Daoy (cell line): ENCODE measurements at regions not wholly inside any gene's neighbourhood (a gene's known extent, or its start where the extent isn't known, plus 50 kb on each side); places are given as distances from the start of the nearest gene placed in this dataset.
"Not testable (repeated sequence)": the region's sequence is repeated elsewhere in the genome, so short reads cannot be mapped to it uniquely, and the experiment has no call there.

Experiments
- DNase-seq: peaks from one replicate; pipeline ENCODE4 v3.0.0-alpha.2; 2015; ENCODE audit warnings: low read depth

DNA sequence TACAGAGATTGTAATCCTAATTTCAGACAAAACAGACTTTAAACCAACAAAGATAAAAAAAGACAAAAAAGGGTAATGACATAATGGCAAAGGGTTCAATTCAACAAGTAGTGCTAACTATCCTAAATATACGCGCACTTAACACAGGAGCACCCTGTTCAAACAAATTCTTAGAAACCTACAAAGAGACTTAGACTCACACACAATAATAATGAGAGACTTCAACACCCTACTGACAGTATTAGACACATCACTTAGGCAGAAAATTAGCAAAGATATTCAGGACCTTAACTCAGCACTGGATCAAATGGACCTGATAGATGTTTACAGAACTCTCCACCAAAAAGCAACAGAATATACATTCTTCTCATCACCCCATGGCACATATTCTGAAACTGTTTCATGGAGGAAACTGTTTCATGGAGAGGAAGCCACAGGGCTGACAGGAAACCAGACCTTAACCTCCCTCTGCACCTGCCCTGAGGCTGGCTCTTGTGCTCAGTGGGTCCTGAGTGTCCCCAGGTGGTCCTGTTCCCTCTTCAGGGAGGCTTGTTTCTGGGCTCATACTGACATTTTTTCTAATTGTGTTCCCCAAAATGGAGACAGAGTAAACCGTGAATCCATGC lies 54.7 kb downstream of the OR4M2 start:
- not testable (repeated sequence) for DNase-seq

DNA sequence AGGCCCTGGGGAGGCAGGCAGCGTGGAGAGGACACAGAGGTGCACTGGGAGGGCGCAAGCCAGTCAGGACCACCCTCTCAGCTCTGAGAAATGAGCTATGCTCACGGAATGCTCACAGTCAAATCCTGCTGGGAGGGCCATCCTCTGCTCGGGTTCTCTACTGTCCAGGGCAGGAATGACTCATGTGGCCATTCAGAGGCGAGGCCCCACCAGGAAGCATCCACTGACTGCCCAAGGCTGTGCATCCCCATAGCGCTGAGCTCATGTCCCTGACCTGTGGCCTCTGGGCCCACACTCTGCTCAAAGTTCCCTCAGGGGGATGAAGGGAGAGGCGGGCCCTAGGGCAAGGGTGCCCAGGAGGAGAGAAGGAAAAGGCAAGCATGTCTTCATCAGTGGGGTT lies 57.2 kb downstream of the OR4M2 start:
- DNase-seq, result not testable (repeated sequence)

DNA sequence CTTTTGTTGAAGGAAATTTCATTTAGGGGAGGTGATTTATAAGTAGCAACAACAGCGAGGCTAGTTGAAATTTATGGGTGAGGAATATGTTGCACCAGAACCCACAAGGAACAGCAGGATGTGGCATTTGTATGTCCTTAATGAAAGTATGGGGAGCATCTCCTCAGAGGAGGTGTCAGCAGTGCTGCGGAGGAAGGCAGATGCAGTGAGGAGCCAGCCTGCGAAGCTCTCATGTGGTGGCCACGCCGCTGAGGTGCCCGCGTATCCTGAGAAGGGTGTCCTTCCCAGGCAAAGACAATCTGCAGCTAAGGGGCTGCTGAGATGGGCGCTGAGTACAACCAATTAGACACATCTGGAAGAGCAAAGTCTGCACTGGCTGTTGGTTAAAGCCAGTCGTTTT lies 60.8 kb downstream of the OR4M2 start:
- not testable (repeated sequence) for DNase-seq

DNA sequence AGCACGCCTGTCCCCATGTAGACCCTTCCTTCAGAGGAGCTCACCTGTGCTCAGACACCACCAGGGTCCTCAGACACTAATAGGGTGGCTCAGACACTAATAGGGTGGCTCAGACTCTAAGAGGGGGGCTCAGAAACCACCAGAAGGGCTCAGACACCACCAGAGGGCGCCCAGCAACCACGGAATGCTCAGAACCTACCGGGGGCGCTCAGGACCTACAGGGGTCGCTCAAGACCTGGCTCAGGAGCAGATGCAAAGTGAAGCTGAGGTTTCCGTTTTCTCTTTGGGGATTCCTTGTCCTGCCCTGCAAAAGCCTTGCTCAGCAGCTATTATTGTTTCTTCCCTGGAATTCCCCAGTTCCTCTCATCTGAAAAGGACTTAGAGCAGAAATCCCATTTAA lies 67.8 kb downstream of the OR4M2 start:
- not testable (repeated sequence) for DNase-seq

DNA sequence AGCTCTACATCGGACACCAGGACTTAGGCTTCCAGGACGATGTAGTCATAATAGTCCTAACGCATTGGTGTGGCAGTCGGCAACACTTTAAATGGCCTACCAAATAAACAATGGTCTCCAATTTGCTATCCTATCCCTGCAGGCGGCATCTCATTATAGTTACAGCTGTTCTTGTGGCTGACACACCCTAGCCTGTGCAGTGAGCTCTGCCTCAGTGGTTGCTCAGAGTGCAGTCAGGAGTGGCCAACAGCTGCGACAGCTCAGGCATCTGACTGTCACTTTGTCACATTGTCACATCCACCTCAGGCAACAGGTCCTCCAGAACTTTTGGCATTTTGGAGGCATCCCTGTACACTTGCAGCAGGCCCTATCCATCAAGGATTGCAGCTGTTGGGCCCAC lies 77.9 kb downstream of the OR4M2 start:
- DNase-seq, result not testable (repeated sequence)

DNA sequence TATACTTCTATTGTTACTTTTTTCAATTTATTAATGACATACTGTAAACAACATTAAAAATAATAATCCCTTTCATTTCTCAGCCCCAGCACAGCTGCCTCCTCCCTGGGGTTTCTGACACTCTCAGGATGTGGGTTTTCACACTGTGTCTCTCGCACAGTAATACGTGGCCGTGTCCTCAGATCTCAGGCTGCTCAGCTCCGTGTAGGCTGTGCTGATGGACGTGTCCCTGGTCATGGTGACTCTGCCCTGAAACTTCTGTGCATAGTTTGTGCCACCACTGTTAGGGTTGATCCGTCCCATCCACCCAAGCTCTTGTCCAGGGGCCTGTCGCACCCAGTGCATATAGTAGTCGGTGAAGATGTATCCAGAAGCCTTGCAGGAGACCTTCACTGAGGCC lies 80.0 kb downstream of the OR4M2 start:
- DNase-seq, result not testable (repeated sequence)

DNA sequence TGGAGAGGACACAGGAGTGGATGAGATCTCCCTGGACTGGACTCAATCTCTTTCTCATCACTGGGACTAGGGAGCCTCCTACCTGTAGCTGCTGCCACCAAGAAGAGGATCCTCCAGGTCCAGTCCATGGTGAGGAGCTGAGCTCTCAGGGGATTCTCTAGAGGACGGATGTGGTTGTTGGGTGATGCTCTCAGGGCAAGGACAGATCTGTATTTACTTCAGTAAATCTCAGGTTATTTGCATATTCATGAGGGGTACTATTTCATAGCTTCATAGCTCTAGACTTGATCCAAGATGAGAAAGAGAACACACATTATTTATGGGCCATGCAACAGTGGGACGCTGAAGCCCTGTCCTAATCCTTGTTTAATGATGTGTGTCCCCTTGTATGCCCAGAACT lies 80.4 kb downstream of the OR4M2 start:
- DNase-seq, result not testable (repeated sequence)

DNA sequence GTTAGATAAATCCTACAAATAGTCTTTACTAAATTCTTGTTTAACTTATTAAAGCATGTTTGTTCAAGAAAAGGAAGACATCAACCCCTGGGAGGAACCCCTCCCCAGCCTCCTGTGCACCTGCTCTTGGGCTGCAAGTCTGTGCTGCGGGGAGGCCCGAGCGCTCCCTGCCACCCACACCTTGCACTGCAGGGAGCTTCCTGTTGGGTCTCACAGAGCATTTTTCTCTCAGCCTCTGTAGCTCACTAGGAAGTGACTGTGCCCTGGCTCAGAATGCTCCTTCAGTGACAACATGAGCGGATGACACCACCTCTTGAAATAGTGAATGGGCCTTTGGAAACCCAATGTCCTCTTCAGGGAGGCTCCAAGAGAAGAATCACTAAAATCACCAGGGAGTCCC lies 81.1 kb downstream of the OR4M2 start:
- not testable (repeated sequence) for DNase-seq

DNA sequence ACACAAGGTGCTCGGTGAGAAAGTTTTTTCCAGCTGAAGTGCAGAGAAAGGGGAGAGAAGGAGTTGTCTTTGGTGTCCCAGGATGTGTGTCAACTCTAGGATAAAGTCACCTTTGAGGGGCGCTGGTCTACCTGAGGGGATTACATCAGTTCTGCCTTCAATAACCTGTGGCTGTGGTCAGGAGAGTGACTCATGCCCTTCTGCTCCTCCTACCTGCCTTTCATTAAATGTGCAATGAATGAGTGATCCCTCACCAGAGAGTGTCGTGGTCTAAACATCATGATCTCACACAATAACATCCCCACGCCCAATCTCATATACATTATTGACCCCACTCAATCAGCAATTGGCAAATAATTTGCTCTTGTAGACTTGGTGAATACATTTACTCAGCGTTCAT lies 83.4 kb downstream of the OR4M2 start:
- DNase-seq, result not testable (repeated sequence)

DNA sequence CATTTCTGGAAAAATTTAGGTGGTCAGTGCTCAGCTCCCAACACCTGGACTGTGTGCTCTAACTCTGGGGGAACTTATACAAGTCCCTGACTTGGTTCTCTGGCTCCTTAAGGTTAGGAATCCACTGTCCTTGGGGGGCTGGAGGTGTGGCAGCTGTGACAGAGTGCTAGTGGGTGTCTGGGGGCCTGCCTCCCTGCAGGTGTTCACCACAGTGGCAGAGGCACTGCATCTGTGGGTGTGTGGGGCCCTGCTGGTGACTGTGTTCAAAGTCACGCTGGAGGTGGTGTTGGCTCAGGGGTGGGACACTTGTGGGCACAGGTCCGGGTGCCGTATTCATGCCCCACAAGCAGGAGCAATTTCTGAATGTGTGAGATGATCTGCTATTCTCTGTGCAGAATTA lies 87.2 kb downstream of the OR4M2 start:
- DNase-seq, result not testable (repeated sequence)

DNA sequence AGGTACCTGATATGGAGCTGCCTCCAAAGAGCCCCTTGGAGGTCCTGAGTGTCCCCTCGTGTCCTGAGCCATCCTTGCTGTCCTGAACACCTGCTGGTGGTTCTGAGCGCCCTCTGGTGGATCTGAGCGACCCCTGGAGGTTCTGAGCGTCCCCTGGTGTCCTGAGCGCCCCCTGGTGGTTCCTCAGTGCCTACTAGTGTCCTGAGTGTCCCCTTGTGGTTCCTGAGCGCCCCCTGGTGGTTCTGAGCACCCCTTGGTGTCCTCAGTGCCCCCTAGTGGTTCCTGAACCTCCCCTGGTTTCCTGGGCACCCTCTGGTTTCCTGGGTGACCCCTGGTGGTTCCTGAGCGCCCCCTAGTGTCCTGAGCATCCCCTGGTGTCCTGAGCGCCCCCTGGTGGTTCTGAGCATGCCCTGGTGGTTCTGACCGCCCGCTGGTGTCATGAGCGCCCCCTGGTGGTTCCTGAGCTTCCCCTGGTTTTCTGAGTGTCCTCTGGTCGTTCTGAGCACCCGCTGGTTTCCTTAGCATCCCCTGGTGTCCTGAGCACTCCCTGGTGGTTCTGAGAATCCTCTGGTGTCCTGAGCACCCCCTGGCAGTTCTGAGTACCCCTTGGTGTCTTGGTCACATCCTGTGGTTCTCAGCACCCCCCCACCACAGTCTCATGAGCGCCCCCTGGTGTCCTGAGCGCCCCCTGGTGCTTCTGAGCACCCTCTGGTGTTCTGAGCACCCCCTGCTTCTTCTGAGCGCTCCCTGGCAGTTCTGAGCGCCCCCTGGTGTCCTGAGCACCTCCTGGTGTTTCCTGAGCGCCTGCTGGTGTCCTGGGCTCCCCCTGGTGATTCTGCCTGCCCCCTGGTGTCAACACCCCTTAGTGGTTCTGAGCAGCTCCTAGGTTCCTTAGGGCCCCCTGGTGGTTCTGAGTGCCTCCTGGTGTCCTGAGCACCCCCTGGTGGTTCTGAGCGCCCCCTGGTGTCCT lies 93.0 kb downstream of the OR4M2 start:
- DNase-seq, result not testable (repeated sequence)

DNA sequence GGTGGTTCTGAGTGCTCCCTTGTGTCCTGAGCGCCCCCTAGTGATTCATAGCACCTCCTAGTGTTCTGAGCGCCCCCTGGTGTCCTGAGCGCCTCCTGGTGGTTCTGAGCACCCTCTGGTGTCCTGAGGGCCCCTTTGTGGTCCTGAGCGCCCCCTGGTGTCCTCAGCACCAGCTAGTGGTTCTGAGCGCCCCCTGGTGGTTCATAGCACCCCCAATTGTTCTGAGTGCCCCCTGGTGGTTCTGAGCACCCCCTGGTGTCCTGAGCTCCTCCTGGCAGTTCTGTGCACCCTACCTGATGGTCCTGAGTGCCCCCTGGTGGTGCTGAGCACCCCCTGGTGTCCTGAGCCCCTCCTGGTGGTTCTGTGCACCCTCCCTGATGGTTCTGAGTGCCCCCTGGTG lies 93.8 kb downstream of the OR4M2 start:
- DNase-seq, result not testable (repeated sequence)

DNA sequence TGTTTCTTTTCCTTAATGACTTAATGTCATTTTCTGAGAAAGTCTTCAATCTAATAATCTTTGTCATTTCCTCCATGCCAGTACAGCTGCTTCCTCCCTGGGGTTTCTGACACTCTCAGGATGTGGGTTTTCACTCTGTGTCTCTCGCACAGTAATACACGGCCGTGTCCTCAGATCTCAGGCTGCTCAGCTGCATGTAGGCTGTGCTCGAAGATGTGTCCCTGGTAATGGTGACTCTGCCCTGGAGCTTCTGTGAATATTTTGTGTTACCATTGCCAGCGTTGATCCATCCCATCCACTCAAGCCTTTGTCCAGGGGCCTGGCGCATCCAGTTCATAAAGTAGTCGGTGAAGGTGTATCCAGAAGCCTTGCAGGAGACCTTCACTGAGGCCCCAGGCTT lies 97.6 kb downstream of the OR4M2 start:
- DNase-seq, result not testable (repeated sequence)

DNA sequence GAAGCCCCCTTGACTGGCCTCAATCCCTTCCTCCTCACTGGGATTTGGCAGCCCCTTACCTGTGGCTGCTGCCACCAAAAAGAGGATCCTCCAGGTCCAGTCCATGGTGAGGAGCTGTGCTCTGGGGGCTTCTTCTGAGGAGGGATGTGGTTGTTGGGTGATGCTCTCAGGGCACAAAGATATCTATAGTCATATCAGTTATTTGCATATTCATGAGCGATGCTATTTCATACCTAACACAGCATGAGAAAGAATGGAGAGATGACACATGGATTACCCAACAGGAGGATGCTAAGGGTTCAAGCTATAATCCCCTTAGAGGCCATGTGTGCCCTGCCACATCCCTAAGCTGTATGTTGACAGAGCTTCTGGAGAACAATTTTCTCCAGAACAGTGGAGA lies 98.1 kb downstream of the OR4M2 start:
- not testable (repeated sequence) for DNase-seq

DNA sequence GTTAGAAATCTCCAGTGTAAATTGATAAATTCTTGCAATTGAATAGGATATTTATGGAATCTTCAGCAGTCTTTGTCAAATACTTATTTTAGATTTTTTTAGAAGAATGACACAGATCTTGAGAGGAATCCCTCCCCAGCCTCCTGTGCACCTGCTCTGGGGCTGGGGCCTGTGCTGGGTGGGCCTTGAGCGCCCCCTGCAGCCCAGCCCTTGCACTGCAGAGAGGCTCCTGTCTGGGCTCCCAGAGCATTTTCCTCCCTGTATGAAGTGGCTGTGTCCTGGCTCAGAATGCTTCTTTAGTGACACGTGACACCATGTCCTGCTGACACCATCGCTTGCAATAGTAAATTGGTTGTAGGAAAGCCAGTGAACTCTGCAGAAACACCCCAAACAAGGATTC lies 98.7 kb downstream of the OR4M2 start:
- not testable (repeated sequence) for DNase-seq

DNA sequence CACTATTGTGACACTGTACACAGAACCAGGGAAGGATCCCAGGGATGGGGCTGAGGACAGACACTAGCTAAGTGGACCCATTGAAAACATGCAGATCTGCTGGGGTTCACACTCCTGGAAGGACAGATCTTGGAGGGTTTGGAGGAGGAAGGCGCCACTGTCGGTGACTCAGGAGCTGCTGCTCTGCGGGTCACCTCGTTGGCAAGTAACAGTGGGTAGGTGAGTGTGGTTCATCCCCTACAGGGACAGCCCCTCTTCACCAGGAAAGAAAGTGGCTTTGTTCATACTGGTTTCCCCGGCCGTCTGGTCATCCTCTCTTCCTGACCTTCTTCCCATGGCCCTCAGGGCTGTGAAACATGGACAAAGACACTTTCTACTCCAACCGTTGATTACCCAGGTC lies 100.3 kb downstream of the OR4M2 start:
- not testable (repeated sequence) for DNase-seq

DNA sequence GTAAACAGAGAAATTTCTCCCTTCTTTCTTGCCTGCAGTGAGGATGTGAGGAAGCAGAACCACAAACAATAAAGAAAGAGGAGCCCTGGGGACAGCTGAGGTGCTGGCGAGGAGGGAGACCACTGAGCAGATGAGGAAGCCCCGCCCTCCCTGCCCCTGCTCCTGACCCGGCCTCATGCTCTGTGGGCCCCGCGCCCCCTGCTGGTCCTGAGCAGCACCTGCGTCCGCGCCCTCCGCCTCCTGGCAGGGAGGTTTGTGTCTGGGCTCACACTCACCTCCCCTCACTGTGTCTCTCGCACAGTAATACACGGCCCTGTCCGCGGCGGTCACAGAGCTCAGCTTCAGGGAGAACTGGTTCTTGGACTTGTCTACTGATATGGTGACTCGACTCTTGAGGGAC lies 104.4 kb downstream of the OR4M2 start:
- DNase-seq, result not testable (repeated sequence)

DNA sequence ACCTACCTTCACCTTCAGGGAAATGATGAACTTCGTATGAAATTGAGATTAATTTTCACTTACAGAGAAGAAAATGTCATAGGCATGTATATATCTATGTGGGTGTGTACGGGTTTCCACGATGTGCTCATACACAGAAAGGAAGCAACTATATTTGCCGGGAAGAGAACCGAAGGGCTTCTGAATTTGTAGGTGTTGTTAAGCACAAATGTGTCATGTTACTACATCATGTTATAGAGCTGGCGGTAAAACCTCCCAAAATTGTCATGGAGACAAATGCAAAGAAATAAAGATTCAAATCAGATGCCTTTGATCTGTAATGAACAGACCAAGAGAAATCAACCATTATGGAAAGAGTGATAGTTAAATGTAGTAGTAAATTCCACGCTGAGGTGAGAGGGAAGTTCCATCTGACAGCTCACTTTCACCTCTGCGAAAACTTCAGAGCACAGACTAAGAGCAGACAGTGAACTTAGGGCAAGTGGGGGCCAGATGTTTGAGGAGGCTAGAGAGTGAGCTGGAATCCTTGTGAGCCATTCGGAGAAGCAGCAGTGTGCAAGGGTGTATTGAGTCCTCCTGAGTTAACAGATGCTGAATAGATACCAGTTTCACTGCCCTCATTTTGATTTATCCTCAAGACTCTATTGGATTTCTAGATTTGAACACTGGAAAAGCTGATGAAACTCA lies 106.7 kb downstream of the OR4M2 start:
- not testable (repeated sequence) for DNase-seq

DNA sequence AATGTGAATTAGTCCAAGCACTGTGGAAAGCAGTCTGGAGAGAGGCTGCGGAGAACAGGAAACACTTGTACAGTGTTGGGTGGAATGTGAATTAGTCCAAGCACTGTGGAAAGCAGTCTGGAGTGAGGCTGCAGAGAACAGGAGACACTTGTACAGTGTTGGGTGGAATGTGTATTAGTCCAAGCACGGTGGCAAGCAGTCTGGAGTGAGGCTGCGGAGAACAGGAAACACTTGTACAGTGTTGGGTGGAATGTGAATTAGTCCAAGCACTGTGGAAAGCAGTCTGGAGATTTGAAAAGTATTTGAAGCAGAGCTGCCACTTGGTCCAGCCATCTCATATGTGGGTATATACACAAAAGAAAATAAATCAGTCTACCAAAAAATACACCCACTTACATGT lies 111.5 kb downstream of the OR4M2 start:
- DNase-seq, result not testable (repeated sequence)

DNA sequence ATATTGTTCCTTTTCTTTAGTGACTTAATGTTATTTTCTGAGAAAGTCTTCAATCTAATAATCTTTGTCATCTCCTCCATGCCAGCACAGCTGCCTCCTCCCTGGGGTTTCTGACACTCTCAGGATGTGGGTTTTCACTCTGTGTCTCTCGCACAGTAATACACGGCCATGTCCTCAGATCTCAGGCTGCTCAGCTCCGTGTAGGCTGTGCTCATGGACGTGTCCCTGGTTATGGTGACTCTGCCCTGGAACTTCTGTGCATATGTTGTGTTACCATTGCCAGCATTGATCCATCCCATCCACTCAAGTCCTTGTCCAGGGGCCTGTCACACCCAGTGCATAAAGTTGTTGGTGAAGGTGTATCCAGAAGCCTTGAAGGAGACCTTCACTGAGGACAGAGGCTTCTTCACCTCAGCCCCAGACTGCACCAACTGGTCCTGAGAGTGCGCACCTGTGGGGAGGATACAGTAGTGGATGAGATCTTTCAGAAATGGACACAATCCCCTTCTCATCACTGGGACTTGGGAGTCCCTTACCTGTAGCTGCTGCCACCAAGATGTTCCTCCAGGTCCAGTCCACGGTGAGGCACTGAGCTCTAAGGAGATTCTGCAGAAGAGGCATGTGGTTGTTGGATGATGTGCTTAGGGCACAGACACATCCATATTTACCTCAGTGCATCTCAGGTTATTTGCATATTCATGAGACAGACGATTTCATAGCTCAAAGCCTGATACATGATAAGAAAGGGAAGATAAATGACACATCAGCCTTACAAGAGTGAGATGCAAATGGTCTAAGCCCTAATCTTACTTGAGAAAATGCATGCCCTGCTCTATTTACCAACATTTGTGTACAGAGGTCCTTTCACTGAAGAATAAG lies 114.7 kb downstream of the OR4M2 start:
- not testable (repeated sequence) for DNase-seq

DNA sequence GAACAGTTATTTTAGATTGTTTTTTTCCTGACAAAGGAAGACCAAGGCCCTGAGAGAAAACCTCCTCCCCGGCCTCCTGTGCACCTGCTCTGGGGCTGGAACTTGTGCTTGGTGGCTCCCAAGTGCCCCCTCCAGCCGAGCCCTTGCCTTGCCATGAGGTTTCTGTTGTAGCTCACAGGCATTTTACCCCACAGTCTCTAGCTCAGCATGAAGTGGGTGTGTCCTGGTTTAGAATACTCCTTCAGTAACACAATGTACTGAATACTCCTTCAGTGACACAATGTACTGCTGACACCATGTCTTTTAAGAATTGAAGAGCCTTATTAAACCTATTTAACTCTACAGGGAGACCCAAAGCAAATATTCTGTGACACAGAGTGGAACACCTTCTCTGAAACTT lies 116.1 kb downstream of the OR4M2 start:
- DNase-seq, result not testable (repeated sequence)
